ENCODE measurements at regions not wholly inside any gene's neighbourhood (a gene's known extent, or its start where the extent isn't known, plus 50 kb on each side); places are given as distances from the start of the nearest gene placed in this dataset.

- BruUV-seq (replicated peaks): no TSS peak
- Histone ChIP-seq H3K36me3 (ENCODE audit: insufficient read depth, low read length) (no peaks in the 10 kb centered on the region), H3K27ac (ENCODE audit: low read depth, low read length, poor library complexity, severe bottlenecking) (no peak overlapping the region), H3K4me2 (ENCODE audit: low read length) (no peak overlapping the region), H4K20me1 (ENCODE audit: insufficient read depth, low read length) (no peaks in the 10 kb centered on the region), H3K4me1 (ENCODE audit: insufficient read depth, low read length, poor library complexity, severe bottlenecking) (no peaks in the 10 kb centered on the region), H3K9me2 (ENCODE audit: insufficient read depth, low read length) (no peaks in the 10 kb centered on the region), H3K79me2 (ENCODE audit: insufficient read depth, low read depth, low read length) (no peaks in the 10 kb centered on the region), H2AFZ (ENCODE audit: low read length) (no peak overlapping the region), H3K4me3 (ENCODE audit: low read depth, low read length, poor library complexity, severe bottlenecking) (no peak overlapping the region), H3K9me3 (ENCODE audit: low read length) (no peaks in the 10 kb centered on the region)
- intact Hi-C loops (cut with micrococcal nuclease; ENCODE audit: unreplicated experiment): no loop called here
- TF ChIP-seq EZH2phosphoT487 (IDR thresholded peaks at IDR 0.05; ENCODE audit: borderline replicate concordance, low read depth, low read length) (no peak), CTCF (conservative IDR thresholded peaks at IDR 0.05; ENCODE audit: low read length) (no peak)
- ChIA-PET POLR2A (no interaction called here), CTCF (ENCODE audit: unreplicated experiment) (no interaction called here)
- DNase-seq (ENCODE audit: low spot score): no peak
Measured at GRCh38 chr15:97748576-97748975, 211.9 kb upstream of the ARRDC4 start.

GRCh38 chr15:97750060-97750459 is 210.4 kb upstream of the ARRDC4 start:
- Histone ChIP-seq H4K20me1 (ENCODE audit: insufficient read depth, low read length) (no peaks in the 10 kb centered on the region), H3K9me2 (ENCODE audit: insufficient read depth, low read length) (no peaks in the 10 kb centered on the region), H3K36me3 (ENCODE audit: insufficient read depth, low read length) (no peaks in the 10 kb centered on the region), H3K4me2 (ENCODE audit: low read length) (no peak overlapping the region), H2AFZ (ENCODE audit: low read length) (no peak overlapping the region), H3K79me2 (ENCODE audit: insufficient read depth, low read depth, low read length) (no peaks in the 10 kb centered on the region), H3K9me3 (ENCODE audit: low read length) (no peaks in the 10 kb centered on the region), H3K4me3 (ENCODE audit: low read depth, low read length, poor library complexity, severe bottlenecking) (no peak overlapping the region), H3K27ac (ENCODE audit: low read depth, low read length, poor library complexity, severe bottlenecking) (no peak overlapping the region), H3K4me1 (ENCODE audit: insufficient read depth, low read length, poor library complexity, severe bottlenecking) (no peaks in the 10 kb centered on the region)
- TF ChIP-seq EZH2phosphoT487 (IDR thresholded peaks at IDR 0.05; ENCODE audit: borderline replicate concordance, low read depth, low read length) (no peak), CTCF (conservative IDR thresholded peaks at IDR 0.05; ENCODE audit: low read length) (no peak)
- BruUV-seq (replicated peaks): no TSS peak
- intact Hi-C loops (cut with micrococcal nuclease; ENCODE audit: unreplicated experiment): no loop called here
- CTCF ChIA-PET (ENCODE audit: unreplicated experiment): no interaction called here
- no peak for DNase-seq (ENCODE audit: low spot score)
- POLR2A ChIA-PET: interaction anchor here (0.6 kb wide), 1 partner anchor 866 kb away, joined by 3 read pairs; no protein-coding TSS in a partner anchor

- H3K4me1 ChIP-seq (ENCODE audit: insufficient read depth, low read length, poor library complexity, severe bottlenecking): no peaks in the 10 kb centered on the region
- H2AFZ ChIP-seq (ENCODE audit: low read length): no peak overlapping the region
- TF ChIP-seq EZH2phosphoT487 (IDR thresholded peaks at IDR 0.05; ENCODE audit: borderline replicate concordance, low read depth, low read length) (no peak), CTCF (conservative IDR thresholded peaks at IDR 0.05; ENCODE audit: low read length) (no peak)
- ChIA-PET CTCF (ENCODE audit: unreplicated experiment) (no interaction called here), POLR2A (no interaction called here)
- no peak overlapping the region for H3K4me3 ChIP-seq (ENCODE audit: low read depth, low read length, poor library complexity, severe bottlenecking)
- BruUV-seq (replicated peaks): no TSS peak
- DNase-seq (ENCODE audit: low spot score): no peak
- no peak overlapping the region for H3K27ac ChIP-seq (ENCODE audit: low read depth, low read length, poor library complexity, severe bottlenecking)
- no peaks in the 10 kb centered on the region for H3K9me3 ChIP-seq (ENCODE audit: low read length)
- no peaks in the 10 kb centered on the region for H3K36me3 ChIP-seq (ENCODE audit: insufficient read depth, low read length)
- no peak overlapping the region for H3K4me2 ChIP-seq (ENCODE audit: low read length)
- intact Hi-C loops (cut with micrococcal nuclease; ENCODE audit: unreplicated experiment): no loop called here
- no peaks in the 10 kb centered on the region for H3K79me2 ChIP-seq (ENCODE audit: insufficient read depth, low read depth, low read length)
- no peaks in the 10 kb centered on the region for H4K20me1 ChIP-seq (ENCODE audit: insufficient read depth, low read length)
- no peaks in the 10 kb centered on the region for H3K9me2 ChIP-seq (ENCODE audit: insufficient read depth, low read length)
Measured at GRCh38 chr15:97755726-97756125, 204.8 kb upstream of the ARRDC4 start.
